ENCODE measurements at regions not wholly inside any gene's neighbourhood (a gene's known extent, or its start where the extent isn't known, plus 50 kb on each side); places are given as distances from the start of the nearest gene placed in this dataset.
A peak's percentile ranks its signal among the peaks of the same experiment; 100 is the strongest.

GRCh38 chr2:60400462-60401246, 152.8 kb downstream of the BCL11A start:
- H2AFZ ChIP-seq (ENCODE audit: control insufficient read depth, low read depth, low read length), result peak overlapping the region; percentile 8
- no peak for TF ChIP-seq JUNB (IDR thresholded peaks at IDR 0.05)
- H3K27me3 ChIP-seq (replicated peaks in 1 of 2; ENCODE audit: control insufficient read depth in 2 of 2, insufficient read depth in 2 of 2, low read length in 1 of 2), result no peaks in the 10 kb centered on the region; a peak in 1 of 4 replicates
- in situ Hi-C loops (cut with MboI), result no loop called here
- ChIA-PET CTCF (no interaction called here), SMC1A (ENCODE audit: uncharacterized antibody, unreplicated experiment) (no interaction called here), POLR2A (interaction anchor here (0.6 kb wide), 1 partner anchor 42 kb away, joined by 3 read pairs; no protein-coding TSS in a partner anchor), RAD21 (ENCODE audit: unreplicated experiment) (no interaction called here)
- FAIRE-seq (peak; percentile 18), ATAC-seq (no peak), DNase-seq (ENCODE audit: low read depth, low spot score) (no peak)
- intact Hi-C loops (cut with micrococcal nuclease; ENCODE audit: unreplicated experiment), result no loop called here
- H3K27ac ChIP-seq (ENCODE audit: control insufficient read depth, insufficient read depth), result no peak overlapping the region
- H3K4me3 ChIP-seq, result no peak overlapping the region
- BruUV-seq (replicated peaks), result no TSS peak
- peaks cover 5% of the 10 kb centered on the region; the same call in 1 of the 2 replicates for H3K4me1 ChIP-seq (ENCODE audit: control insufficient read depth, insufficient read depth, low read length)
- no peaks in the 10 kb centered on the region for H3K9me3 ChIP-seq (replicated peaks; ENCODE audit: control insufficient read depth, insufficient read depth, low read length)
- H3K36me3 ChIP-seq (ENCODE audit: control insufficient read depth in 2 of 2, insufficient read depth in 2 of 2, low read length in 1 of 2), result no peaks in the 10 kb centered on the region
- H4K20me1 ChIP-seq (ENCODE audit: control insufficient read depth, insufficient read depth), result no peaks in the 10 kb centered on the region
- WGBS (ENCODE audit: insufficient coverage, insufficient replicate concordance, low lambda C conversion rate, missing lambda C conversion rate), result 26% methylated on average over 7 of the region's 7 CpGs
- no peak overlapping the region for H3K9ac ChIP-seq (ENCODE audit: control insufficient read depth, insufficient read depth, low read length)
- H3K79me2 ChIP-seq (ENCODE audit: control insufficient read depth, insufficient read depth, low read length), result no peaks in the 10 kb centered on the region
- no peak overlapping the region for H3K4me2 ChIP-seq (ENCODE audit: control insufficient read depth, insufficient read depth)

GRCh38 chr2:60394463-60394862, 159.0 kb downstream of the BCL11A start:
- Histone ChIP-seq H2AFZ (ENCODE audit: control insufficient read depth, low read depth, low read length) (no peak overlapping the region), H3K36me3 (ENCODE audit: control insufficient read depth in 2 of 2, insufficient read depth in 2 of 2, low read length in 1 of 2) (no peaks in the 10 kb centered on the region), H3K9me3 (replicated peaks; ENCODE audit: control insufficient read depth, insufficient read depth, low read length) (no peaks in the 10 kb centered on the region), H3K27ac (ENCODE audit: control insufficient read depth, insufficient read depth) (no peak overlapping the region), H3K79me2 (ENCODE audit: control insufficient read depth, insufficient read depth, low read length) (no peaks in the 10 kb centered on the region), H3K4me3 (no peak overlapping the region), H3K4me1 (ENCODE audit: control insufficient read depth, insufficient read depth, low read length) (peaks cover 13% of the 10 kb centered on the region), H3K9ac (ENCODE audit: control insufficient read depth, insufficient read depth, low read length) (no peak overlapping the region), H4K20me1 (ENCODE audit: control insufficient read depth, insufficient read depth) (no peaks in the 10 kb centered on the region), H3K27me3 (replicated peaks in 1 of 2; ENCODE audit: control insufficient read depth in 2 of 2, insufficient read depth in 2 of 2, low read length in 1 of 2) (no peaks in the 10 kb centered on the region), H3K4me2 (ENCODE audit: control insufficient read depth, insufficient read depth) (no peak overlapping the region)
- 93% methylated on average over 2 of the region's 2 CpGs for WGBS (ENCODE audit: insufficient coverage, insufficient replicate concordance, low lambda C conversion rate, missing lambda C conversion rate)
- no peak for TF ChIP-seq POLR2AphosphoS2 (IDR thresholded peaks at IDR 0.05; ENCODE audit: low read depth, low read length)
- no peak for TF ChIP-seq ZNF384 (IDR thresholded peaks at IDR 0.05; ENCODE audit: borderline replicate concordance, low read depth, low read length)
- no peak for TF ChIP-seq CHD1 (IDR thresholded peaks at IDR 0.05; ENCODE audit: low read depth, low read length)
- no peak for TF ChIP-seq NR2C2 (IDR thresholded peaks at IDR 0.05; ENCODE audit: borderline replicate concordance, control insufficient read depth, insufficient read length, low read depth)
- no TSS peak for BruUV-seq (replicated peaks)
- ATAC-seq (no peak), DNase-seq (ENCODE audit: low read depth, low spot score) (no peak), FAIRE-seq (no peak)
- SMC1A ChIA-PET (ENCODE audit: uncharacterized antibody, unreplicated experiment), result no interaction called here
- POLR2A ChIA-PET, result no interaction called here
- RAD21 ChIA-PET (ENCODE audit: unreplicated experiment), result no interaction called here
- intact Hi-C loops (cut with micrococcal nuclease; ENCODE audit: unreplicated experiment), result no loop called here
- CTCF ChIA-PET, result no interaction called here
- in situ Hi-C loops (cut with MboI), result no loop called here

Measured in GM12878 (cell line).